HepG2 (cell line): ENCODE measurements at regions not wholly inside any gene's neighbourhood (a gene's known extent, or its start where the extent isn't known, plus 50 kb on each side); places are given as distances from the start of the nearest gene placed in this dataset.

Source experiments
- EZH2 ChIP-seq: conservative IDR thresholded peaks from 2 replicates; pipeline ENCODE4 v1.6.1; 2012; ENCODE audit warnings: mild to moderate bottlenecking, low read depth, low read length, moderate library complexity
- FIP1L1 ChIP-seq: fragments of 200-400 bp; formaldehyde crosslinking; IDR thresholded peaks from 2 replicates; pipeline ENCODE4 v1.6.1; 2018; ENCODE audit warnings: low read depth, mild to moderate bottlenecking, low read length, moderate library complexity, borderline replicate concordance; ENCODE audit not compliant: insufficient read depth
- KDM6A ChIP-seq: IDR thresholded peaks from 2 replicates; pipeline ENCODE4 v1.6.1; 2016; ENCODE audit warnings: low read depth
- KLF15 ChIP-seq: sonication (generic); formaldehyde crosslinking; IDR thresholded peaks from 2 replicates; pipeline ENCODE4 v1.8.1; 2023; ENCODE audit warnings: borderline replicate concordance, mild to moderate bottlenecking, inconsistent platforms, missing genetic modification reagents, mixed read lengths
- MYC ChIP-seq: sonication (generic); formaldehyde crosslinking; IDR thresholded peaks from 2 replicates; pipeline ENCODE4 v1.9.0; 2021; ENCODE audit warnings: missing genetic modification reagents, borderline replicate concordance
- PHF8 ChIP-seq: sonication (generic); formaldehyde crosslinking; IDR thresholded peaks from 2 replicates; pipeline ENCODE4 v1.5.0; 2020; ENCODE audit warnings: missing genetic modification reagents
- TCF12 ChIP-seq, 2 experiments: fragments of 450-650 bp in 1 of 2; sonication (generic) in 1 of 2; formaldehyde crosslinking in 1 of 2; IDR thresholded peaks; 2 replicates each; pipeline versions ENCODE4 v1.6.1 to v1.8.0; 2017 to 2022; ENCODE audit warnings: antibody characterized with exemption in 1 of 2, mild to moderate bottlenecking in 1 of 2, missing genetic modification reagents in 1 of 2, moderate library complexity in 1 of 2

DNA sequence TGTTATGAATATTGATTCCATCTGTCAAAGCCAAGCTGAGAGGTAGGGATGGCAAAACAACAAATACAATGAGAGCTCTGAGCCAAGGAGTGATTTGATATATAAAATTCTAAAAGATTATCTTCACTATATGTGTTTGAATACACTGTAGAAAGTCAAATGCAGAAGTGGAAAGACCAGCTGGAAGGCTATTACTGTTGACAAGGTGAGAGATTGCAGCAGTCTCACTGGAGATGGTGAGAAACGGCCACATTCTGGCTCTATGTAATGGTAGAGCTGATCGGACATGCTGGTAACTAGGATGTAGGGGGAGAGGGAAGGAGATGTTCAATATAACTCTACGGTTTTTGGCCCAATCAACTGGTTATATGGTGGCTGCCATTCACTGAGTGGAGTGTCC lies 434.2 kb upstream of the SUCLG2 start:
- TF ChIP-seq EZH2 (no peak), MYC (CRISPR knock-in tag) (no peak), KDM6A (CRISPR knock-in tag) (no peak), TCF12 (IDR thresholded peaks at IDR 0.05) (no peak), TCF12 (CRISPR knock-in tag; IDR thresholded peaks at IDR 0.05) (no peak), PHF8 (CRISPR knock-in tag) (no peak), KLF15 (no peak), FIP1L1 (no peak)
